Fibroblast of lung (primary cell): ENCODE measurements at regions not wholly inside any gene's neighbourhood (a gene's known extent, or its start where the extent isn't known, plus 50 kb on each side); places are given as distances from the start of the nearest gene placed in this dataset.

Source experiments
- EZH2 ChIP-seq: IDR thresholded peaks from 2 replicates; pipeline ENCODE4 v1.5.1; 2012; ENCODE audit warnings: low read length, control low read depth, mild to moderate bottlenecking; ENCODE audit errors: missing control alignments
- TF ChIP-seq, protein P1 (sequence below), 2 donors: IDR thresholded peaks in 1 of 2; conservative IDR thresholded peaks in 1 of 2; 1 replicate in 1 of 2; 2 replicates in 1 of 2; pipeline ENCODE4 v1.5.1; 2011 to 2012; ENCODE audit warnings: low read length in 2 of 2, control low read depth in 1 of 2, inconsistent platforms in 1 of 2, low read depth in 1 of 2, mild to moderate bottlenecking in 1 of 2

DNA sequence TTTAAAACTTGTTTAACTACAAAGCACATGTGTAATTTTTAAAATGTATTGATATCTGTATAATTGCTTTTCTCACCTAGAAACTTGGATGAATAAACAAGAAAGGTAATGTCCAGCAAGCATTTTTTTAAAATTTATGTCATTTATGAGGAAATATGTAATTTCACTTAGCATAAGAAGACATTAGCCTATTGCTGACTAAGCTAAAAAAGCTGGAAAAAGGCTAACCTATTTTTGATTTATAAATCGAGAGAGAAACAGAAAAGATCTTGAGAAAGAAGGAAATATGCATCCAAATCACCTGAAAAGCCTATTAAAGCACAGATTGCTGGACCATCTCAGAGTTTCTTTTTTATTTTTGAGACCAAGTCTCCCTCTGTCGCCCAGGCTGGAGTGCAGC is 1181.3 kb downstream of the SLITRK1 start:
- TF ChIP-seq, protein P1, sequence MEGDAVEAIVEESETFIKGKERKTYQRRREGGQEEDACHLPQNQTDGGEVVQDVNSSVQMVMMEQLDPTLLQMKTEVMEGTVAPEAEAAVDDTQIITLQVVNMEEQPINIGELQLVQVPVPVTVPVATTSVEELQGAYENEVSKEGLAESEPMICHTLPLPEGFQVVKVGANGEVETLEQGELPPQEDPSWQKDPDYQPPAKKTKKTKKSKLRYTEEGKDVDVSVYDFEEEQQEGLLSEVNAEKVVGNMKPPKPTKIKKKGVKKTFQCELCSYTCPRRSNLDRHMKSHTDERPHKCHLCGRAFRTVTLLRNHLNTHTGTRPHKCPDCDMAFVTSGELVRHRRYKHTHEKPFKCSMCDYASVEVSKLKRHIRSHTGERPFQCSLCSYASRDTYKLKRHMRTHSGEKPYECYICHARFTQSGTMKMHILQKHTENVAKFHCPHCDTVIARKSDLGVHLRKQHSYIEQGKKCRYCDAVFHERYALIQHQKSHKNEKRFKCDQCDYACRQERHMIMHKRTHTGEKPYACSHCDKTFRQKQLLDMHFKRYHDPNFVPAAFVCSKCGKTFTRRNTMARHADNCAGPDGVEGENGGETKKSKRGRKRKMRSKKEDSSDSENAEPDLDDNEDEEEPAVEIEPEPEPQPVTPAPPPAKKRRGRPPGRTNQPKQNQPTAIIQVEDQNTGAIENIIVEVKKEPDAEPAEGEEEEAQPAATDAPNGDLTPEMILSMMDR (conservative IDR thresholded peaks at IDR 0.05 in 1 of 2, IDR thresholded peaks at IDR 0.05 in 1 of 2; ENCODE audit: low read depth in 1 of 2, low read length in 2 of 2), result no peak
- no peak for TF ChIP-seq EZH2
